ENCODE measurements at regions not wholly inside any gene's neighbourhood (a gene's known extent, or its start where the extent isn't known, plus 50 kb on each side); places are given as distances from the start of the nearest gene placed in this dataset.

DNA sequence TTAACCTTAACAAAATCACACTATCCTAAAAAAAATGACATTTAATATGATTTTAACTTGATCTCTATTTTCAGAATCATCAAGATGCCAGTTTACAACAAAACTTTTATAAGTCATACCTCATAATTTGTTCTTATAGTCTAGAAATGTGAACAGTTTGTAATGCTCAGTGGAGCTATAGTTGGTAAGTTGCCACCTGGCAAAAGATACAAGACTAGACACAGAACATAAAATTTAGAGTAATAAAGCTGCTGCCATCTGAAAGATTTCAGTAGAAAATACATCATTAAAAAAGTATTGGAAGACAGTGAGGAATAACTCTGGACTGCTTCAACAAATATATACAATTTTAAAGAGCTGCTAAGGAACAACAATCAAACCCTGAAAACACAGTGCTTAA is 233.8 kb downstream of the GABRG2 start:
- Mint-ChIP-seq H3K4me1 (peaks cover 3% of the 10 kb centered on the region; the same call in 1 of the 3 replicates), H3K27me3 (ENCODE audit: insufficient read depth, low read depth, poor library complexity) (no peaks in the 10 kb centered on the region), H3K4me3 (no peak overlapping the region), H3K36me3 (ENCODE audit: low read depth) (no peaks in the 10 kb centered on the region), H3K9me3 (peaks cover 15% of the 10 kb centered on the region), H3K27ac (no peak overlapping the region)
- no peak for ATAC-seq
- TF ChIP-seq ZNF331 (CRISPR knock-in tag; IDR thresholded peaks at IDR 0.05; ENCODE audit: low read depth) (no peak), EZH2 (IDR thresholded peaks at IDR 0.05; ENCODE audit: low read depth, unreplicated experiment) (no peak), EZH2phosphoT487 (IDR thresholded peaks at IDR 0.05; ENCODE audit: unreplicated experiment) (no peak), NANOG (IDR thresholded peaks at IDR 0.05; ENCODE audit: borderline replicate concordance) (no peak)
- TF ChIP-seq, protein P1, sequence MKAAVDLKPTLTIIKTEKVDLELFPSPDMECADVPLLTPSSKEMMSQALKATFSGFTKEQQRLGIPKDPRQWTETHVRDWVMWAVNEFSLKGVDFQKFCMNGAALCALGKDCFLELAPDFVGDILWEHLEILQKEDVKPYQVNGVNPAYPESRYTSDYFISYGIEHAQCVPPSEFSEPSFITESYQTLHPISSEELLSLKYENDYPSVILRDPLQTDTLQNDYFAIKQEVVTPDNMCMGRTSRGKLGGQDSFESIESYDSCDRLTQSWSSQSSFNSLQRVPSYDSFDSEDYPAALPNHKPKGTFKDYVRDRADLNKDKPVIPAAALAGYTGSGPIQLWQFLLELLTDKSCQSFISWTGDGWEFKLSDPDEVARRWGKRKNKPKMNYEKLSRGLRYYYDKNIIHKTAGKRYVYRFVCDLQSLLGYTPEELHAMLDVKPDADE (IDR thresholded peaks at IDR 0.05): no peak
- TF ChIP-seq, protein P2, sequence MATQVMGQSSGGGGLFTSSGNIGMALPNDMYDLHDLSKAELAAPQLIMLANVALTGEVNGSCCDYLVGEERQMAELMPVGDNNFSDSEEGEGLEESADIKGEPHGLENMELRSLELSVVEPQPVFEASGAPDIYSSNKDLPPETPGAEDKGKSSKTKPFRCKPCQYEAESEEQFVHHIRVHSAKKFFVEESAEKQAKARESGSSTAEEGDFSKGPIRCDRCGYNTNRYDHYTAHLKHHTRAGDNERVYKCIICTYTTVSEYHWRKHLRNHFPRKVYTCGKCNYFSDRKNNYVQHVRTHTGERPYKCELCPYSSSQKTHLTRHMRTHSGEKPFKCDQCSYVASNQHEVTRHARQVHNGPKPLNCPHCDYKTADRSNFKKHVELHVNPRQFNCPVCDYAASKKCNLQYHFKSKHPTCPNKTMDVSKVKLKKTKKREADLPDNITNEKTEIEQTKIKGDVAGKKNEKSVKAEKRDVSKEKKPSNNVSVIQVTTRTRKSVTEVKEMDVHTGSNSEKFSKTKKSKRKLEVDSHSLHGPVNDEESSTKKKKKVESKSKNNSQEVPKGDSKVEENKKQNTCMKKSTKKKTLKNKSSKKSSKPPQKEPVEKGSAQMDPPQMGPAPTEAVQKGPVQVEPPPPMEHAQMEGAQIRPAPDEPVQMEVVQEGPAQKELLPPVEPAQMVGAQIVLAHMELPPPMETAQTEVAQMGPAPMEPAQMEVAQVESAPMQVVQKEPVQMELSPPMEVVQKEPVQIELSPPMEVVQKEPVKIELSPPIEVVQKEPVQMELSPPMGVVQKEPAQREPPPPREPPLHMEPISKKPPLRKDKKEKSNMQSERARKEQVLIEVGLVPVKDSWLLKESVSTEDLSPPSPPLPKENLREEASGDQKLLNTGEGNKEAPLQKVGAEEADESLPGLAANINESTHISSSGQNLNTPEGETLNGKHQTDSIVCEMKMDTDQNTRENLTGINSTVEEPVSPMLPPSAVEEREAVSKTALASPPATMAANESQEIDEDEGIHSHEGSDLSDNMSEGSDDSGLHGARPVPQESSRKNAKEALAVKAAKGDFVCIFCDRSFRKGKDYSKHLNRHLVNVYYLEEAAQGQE (IDR thresholded peaks at IDR 0.05; ENCODE audit: unreplicated experiment): no peak
- TF ChIP-seq, protein P3, sequence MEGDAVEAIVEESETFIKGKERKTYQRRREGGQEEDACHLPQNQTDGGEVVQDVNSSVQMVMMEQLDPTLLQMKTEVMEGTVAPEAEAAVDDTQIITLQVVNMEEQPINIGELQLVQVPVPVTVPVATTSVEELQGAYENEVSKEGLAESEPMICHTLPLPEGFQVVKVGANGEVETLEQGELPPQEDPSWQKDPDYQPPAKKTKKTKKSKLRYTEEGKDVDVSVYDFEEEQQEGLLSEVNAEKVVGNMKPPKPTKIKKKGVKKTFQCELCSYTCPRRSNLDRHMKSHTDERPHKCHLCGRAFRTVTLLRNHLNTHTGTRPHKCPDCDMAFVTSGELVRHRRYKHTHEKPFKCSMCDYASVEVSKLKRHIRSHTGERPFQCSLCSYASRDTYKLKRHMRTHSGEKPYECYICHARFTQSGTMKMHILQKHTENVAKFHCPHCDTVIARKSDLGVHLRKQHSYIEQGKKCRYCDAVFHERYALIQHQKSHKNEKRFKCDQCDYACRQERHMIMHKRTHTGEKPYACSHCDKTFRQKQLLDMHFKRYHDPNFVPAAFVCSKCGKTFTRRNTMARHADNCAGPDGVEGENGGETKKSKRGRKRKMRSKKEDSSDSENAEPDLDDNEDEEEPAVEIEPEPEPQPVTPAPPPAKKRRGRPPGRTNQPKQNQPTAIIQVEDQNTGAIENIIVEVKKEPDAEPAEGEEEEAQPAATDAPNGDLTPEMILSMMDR (conservative IDR thresholded peaks at IDR 0.05; ENCODE audit: low read depth in 2 of 2): no peak
- TF ChIP-seq, protein P4, sequence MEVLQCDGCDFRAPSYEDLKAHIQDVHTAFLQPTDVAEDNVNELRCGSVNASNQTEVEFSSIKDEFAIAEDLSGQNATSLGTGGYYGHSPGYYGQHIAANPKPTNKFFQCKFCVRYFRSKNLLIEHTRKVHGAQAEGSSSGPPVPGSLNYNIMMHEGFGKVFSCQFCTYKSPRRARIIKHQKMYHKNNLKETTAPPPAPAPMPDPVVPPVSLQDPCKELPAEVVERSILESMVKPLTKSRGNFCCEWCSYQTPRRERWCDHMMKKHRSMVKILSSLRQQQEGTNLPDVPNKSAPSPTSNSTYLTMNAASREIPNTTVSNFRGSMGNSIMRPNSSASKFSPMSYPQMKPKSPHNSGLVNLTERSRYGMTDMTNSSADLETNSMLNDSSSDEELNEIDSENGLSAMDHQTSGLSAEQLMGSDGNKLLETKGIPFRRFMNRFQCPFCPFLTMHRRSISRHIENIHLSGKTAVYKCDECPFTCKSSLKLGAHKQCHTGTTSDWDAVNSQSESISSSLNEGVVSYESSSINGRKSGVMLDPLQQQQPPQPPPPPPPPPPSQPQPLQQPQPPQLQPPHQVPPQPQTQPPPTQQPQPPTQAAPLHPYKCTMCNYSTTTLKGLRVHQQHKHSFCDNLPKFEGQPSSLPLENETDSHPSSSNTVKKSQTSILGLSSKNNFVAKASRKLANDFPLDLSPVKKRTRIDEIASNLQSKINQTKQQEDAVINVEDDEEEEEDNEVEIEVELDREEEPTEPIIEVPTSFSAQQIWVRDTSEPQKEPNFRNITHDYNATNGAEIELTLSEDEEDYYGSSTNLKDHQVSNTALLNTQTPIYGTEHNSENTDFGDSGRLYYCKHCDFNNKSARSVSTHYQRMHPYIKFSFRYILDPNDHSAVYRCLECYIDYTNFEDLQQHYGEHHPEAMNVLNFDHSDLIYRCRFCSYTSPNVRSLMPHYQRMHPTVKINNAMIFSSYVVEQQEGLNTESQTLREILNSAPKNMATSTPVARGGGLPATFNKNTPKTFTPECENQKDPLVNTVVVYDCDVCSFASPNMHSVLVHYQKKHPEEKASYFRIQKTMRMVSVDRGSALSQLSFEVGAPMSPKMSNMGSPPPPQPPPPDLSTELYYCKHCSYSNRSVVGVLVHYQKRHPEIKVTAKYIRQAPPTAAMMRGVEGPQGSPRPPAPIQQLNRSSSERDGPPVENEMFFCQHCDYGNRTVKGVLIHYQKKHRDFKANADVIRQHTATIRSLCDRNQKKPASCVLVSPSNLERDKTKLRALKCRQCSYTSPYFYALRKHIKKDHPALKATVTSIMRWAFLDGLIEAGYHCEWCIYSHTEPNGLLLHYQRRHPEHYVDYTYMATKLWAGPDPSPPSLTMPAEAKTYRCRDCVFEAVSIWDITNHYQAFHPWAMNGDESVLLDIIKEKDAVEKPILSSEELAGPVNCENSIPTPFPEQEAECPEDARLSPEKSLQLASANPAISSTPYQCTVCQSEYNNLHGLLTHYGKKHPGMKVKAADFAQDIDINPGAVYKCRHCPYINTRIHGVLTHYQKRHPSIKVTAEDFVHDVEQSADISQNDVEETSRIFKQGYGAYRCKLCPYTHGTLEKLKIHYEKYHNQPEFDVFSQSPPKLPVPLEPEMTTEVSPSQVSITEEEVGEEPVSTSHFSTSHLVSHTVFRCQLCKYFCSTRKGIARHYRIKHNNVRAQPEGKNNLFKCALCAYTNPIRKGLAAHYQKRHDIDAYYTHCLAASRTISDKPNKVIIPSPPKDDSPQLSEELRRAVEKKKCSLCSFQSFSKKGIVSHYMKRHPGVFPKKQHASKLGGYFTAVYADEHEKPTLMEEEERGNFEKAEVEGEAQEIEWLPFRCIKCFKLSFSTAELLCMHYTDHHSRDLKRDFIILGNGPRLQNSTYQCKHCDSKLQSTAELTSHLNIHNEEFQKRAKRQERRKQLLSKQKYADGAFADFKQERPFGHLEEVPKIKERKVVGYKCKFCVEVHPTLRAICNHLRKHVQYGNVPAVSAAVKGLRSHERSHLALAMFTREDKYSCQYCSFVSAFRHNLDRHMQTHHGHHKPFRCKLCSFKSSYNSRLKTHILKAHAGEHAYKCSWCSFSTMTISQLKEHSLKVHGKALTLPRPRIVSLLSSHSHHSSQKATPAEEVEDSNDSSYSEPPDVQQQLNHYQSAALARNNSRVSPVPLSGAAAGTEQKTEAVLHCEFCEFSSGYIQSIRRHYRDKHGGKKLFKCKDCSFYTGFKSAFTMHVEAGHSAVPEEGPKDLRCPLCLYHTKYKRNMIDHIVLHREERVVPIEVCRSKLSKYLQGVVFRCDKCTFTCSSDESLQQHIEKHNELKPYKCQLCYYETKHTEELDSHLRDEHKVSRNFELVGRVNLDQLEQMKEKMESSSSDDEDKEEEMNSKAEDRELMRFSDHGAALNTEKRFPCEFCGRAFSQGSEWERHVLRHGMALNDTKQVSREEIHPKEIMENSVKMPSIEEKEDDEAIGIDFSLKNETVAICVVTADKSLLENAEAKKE (CRISPR knock-in tag; IDR thresholded peaks at IDR 0.05): no peak
- H4K20me1 ChIP-seq (replicated peaks; ENCODE audit: insufficient read depth): no peaks in the 10 kb centered on the region
- no peak for DNase-seq (ENCODE audit: low spot score)
- no peak overlapping the region for H3K4me2 ChIP-seq
- H3K4me3 ChIP-seq: no peak overlapping the region
- no peak overlapping the region for H2AFZ ChIP-seq
- H3F3A ChIP-seq (replicated peaks; ENCODE audit: low read depth): no peaks in the 10 kb centered on the region
- no peak overlapping the region for H3K27ac ChIP-seq (ENCODE audit: low read depth)
- H3K4me1 ChIP-seq (ENCODE audit: insufficient read depth): no peaks in the 10 kb centered on the region
- 0 out of 2 replicates have a peak, but pooled peaks cover 4% of the 10 kb centered on the region for H3K9me2 ChIP-seq (ENCODE audit: insufficient read depth)
- H3K79me2 ChIP-seq (replicated peaks; ENCODE audit: insufficient read depth): no peaks in the 10 kb centered on the region
- H3K36me3 ChIP-seq (ENCODE audit: insufficient read depth): no peaks in the 10 kb centered on the region
- H3K27me3 ChIP-seq (ENCODE audit: insufficient read depth): no peaks in the 10 kb centered on the region

All from GM23338 (cell line).